ENCODE measurements at regions not wholly inside any gene's neighbourhood (a gene's known extent, or its start where the extent isn't known, plus 50 kb on each side); places are given as distances from the start of the nearest gene placed in this dataset.

DNA sequence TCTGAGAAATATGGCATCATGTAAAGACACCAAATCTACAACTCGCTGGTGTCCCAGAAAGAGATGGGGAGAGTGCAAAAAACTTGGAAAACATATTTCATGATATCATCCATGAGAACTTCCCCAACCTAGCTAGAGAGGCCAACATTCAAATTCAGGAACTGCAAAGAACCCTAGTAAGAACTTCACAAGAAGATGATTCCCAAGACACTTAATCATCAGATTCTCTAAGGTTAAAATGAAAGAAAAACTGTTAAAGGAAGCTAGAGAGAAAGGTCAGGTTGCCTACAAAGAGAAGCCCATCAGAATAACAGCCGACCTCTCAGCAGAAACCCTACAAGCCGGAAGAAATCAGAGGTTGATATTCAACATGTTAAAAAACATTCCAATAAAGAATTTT, 95.5 kb upstream of the PRLR start:
- TF ChIP-seq, protein P1, sequence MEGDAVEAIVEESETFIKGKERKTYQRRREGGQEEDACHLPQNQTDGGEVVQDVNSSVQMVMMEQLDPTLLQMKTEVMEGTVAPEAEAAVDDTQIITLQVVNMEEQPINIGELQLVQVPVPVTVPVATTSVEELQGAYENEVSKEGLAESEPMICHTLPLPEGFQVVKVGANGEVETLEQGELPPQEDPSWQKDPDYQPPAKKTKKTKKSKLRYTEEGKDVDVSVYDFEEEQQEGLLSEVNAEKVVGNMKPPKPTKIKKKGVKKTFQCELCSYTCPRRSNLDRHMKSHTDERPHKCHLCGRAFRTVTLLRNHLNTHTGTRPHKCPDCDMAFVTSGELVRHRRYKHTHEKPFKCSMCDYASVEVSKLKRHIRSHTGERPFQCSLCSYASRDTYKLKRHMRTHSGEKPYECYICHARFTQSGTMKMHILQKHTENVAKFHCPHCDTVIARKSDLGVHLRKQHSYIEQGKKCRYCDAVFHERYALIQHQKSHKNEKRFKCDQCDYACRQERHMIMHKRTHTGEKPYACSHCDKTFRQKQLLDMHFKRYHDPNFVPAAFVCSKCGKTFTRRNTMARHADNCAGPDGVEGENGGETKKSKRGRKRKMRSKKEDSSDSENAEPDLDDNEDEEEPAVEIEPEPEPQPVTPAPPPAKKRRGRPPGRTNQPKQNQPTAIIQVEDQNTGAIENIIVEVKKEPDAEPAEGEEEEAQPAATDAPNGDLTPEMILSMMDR (IDR thresholded peaks at IDR 0.05; ENCODE audit: extremely low read depth, missing control alignments) = no peak
- DNase-seq (ENCODE audit: low spot score) = no peak

DNA sequence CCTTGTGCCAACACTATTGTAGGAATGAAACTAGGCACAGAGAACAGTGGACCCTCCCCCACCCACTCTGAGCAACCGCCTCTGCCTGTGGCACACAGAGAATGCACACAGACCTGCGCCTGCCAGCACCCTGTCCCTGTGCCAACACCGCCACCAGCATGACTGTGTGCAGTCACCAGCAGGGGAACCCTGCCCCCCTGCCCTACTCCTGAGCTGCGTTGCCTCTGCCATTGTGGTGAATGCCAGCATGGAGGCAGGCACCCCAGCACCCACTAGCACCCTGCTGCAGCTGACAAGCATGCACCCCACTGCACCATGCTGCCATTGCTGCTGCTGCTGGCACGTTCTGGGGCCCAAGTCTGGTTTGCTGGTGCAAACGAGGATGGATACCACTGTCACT, 94.4 kb upstream of the PRLR start:
- no peak for DNase-seq (ENCODE audit: low spot score)
- TF ChIP-seq, protein P1 (IDR thresholded peaks at IDR 0.05; ENCODE audit: extremely low read depth, missing control alignments) = no peak

DNA sequence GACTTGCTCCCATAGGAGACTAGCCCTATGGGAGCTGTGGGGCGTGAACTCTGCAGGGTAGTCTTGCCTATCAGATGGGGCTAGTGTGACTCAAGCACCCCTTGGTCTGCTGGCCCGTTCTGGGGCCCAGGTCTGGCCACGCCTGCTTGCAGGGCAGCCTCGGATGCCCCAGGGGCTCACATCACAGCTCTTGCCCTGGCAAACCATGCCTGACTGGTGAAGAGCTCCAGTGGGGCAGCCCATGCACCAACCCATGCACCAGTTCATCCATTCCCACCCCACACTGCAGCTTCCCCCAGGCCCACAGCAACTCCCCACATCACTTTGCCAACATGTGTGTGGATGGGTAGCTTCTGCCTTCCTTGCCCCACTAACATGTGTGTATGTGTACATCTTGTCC, 93.9 kb upstream of the PRLR start:
- DNase-seq (ENCODE audit: low spot score) = no peak
- TF ChIP-seq, protein P1 (IDR thresholded peaks at IDR 0.05; ENCODE audit: extremely low read depth, missing control alignments) = no peak

DNA sequence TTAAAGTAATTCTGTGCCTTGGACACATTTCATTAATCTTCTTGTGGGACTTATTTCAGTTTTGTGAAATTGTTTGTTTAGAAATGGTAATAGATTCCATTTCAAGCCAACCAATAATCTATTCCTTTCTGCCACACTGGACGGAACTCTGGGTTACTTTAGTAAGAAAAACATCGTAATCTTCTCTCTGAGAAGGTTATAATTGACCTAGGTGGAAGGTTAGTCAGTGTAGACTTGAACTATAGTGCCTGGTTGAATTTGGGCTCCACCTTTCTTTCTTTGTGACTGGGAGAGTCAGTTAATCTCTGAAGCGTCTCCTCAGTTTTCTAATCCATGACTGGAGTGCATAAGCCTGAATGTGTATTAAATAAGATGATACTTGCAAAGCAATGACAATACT, 89.7 kb upstream of the PRLR start:
- TF ChIP-seq, protein P1 (IDR thresholded peaks at IDR 0.05; ENCODE audit: extremely low read depth, missing control alignments) = no peak
- DNase-seq (ENCODE audit: low spot score) = no peak

DNA sequence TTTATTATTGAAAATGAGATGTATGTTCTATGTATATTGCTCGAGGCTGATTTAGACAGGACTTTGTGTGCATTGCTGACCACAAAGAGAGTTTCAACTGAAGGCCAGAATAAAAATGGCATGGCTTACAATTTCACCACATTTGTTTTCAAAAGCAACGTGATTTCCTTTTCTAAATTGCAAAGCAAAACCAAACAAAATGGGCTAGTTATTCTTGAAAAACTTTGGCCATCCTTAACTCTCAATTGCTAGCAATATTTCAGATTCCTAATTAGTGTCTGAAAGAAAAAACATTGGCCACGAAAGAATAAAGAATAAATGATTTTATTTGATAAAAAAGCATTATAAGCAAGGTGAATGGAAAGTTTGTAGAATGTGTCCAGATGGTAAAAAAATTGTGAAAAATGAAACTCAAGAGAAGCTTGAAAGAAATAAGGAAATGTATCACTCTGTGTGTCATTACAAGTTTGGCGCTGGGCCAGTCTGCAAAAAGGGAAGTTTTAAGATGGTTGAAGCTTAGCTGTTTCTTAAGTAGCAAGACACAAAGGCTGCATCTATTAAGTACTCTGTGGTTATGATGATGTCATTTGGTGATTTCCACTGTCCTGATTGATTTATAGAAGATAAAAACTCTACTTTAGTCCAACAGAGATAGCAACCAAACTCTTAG, 89.2 kb upstream of the PRLR start:
- peak; percentile 66 for DNase-seq (ENCODE audit: low spot score)
- TF ChIP-seq, protein P1 (IDR thresholded peaks at IDR 0.05; ENCODE audit: extremely low read depth, missing control alignments) = no peak

DNA sequence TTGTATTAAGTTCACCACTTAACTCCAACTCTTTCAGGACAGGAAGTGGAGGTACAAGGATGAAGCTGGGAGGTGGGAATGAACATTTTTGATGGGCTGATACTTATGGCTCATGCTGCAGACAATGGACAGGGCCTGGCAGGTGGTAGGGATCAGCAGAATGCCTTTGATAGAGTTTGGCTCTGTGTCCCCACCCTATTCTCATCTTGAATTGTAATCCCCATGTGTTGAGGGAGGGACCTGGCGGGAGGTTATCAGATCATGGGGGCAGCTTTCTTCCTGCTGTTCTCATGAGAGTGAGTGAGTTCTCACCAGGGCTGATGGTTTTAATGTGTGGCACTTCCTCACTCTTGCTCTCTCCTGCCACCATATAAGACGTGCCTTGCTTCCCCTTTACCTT, 87.3 kb upstream of the PRLR start:
- TF ChIP-seq, protein P1 (IDR thresholded peaks at IDR 0.05; ENCODE audit: extremely low read depth, missing control alignments) = no peak
- no peak for DNase-seq (ENCODE audit: low spot score)

DNA sequence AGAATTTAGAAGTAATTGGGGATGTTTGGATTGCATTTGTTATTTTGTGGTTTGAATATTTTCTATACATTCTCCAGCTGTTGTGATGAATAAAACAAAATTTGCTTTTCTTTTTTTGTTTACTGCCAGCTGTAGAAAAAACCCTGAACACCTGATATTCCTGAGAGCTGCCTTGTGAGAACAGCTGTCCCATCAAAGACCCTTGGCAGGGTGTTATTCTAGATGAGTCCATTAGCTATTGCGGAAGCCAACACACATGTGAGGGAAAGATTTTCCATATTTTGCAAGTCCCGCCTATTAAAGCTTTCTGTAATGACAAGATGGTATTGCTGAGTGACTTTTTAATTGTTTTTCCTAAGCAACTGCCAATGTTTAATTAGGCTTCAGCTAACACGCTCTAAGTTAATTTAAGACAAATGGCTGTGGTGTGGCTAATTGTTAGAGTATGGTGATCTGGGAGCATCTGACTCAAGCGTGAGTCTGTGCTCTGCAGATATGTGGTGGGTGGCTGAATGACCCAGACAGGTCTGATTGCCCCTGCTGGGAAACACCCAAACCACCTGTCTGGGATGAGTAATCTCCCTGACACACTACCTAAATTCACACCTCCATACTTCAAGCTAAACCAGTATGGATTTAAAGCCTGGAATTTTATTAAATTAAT, 86.5 kb upstream of the PRLR start:
- peak; percentile 8 for DNase-seq (ENCODE audit: low spot score)
- TF ChIP-seq, protein P1 (IDR thresholded peaks at IDR 0.05; ENCODE audit: extremely low read depth, missing control alignments) = no peak

Measured in GM20000 (cell line).